SK-N-SH (cell line): ENCODE measurements at regions not wholly inside any gene's neighbourhood (a gene's known extent, or its start where the extent isn't known, plus 50 kb on each side); places are given as distances from the start of the nearest gene placed in this dataset.

Experiments used
- CTCF ChIA-PET: fragments of 300-600, 350-600 bp; formaldehyde crosslinking; extraction: SDS; loops from one replicate; lab custom pipeline; 2021; lab: Yijun Ruan, JAX
- POLR2A ChIA-PET: fragments of 350-600 bp; sonication (Branson Sonifier 250); formaldehyde crosslinking; extraction: SDS; loops from one replicate; lab custom pipeline; 2020; ENCODE audit warnings: antibody characterized with exemption, inconsistent platforms; lab: Yijun Ruan, JAX
- DNase-seq: peaks from one replicate; pipeline ENCODE4 v3.0.0; 2012
- H2AFZ ChIP-seq: fragments of 200-600 bp; sonication (generic); 2 replicates; pipeline ENCODE4 v1.8.1; 2016; ENCODE audit warnings: antibody characterized with exemption, mild to moderate bottlenecking, low read depth
- H3F3A ChIP-seq: fragments of 200-600 bp; sonication (generic); replicated peaks from 2 replicates; pipeline ENCODE3; 2016; ENCODE audit warnings: antibody characterized with exemption, mild to moderate bottlenecking; ENCODE audit not compliant: insufficient read depth
- H3K27ac ChIP-seq, 2 experiments: fragments of 200-500 bp in 1 of 2; fragments of 200-600 bp in 1 of 2; sonication (Bioruptor generic) in 1 of 2; sonication (generic), shearing (Covaris generic) in 1 of 2; 2 replicates each; pipeline versions ENCODE4 v1.5.1 to v1.6.1; 2014 to 2016; ENCODE audit warnings: low read depth in 2 of 2, inconsistent platforms in 1 of 2, low read length in 1 of 2, mild to moderate bottlenecking in 1 of 2, mixed read lengths in 1 of 2
- H3K27me3 ChIP-seq: fragments of 200-600 bp; sonication (generic), shearing (Covaris generic); 2 replicates; pipeline ENCODE4 v1.6.1; 2016; ENCODE audit warnings: mixed run types; ENCODE audit not compliant: insufficient read depth
- H3K36me3 ChIP-seq, 2 experiments: fragments of 200-500 bp in 1 of 2; fragments of 200-600 bp in 1 of 2; sonication (Bioruptor generic) in 1 of 2; sonication (generic) in 1 of 2; replicated peaks in 1 of 2; 2 replicates each; pipeline versions ENCODE3 to v1.5.1; 2014 to 2016; ENCODE audit warnings: low read length in 1 of 2, mild to moderate bottlenecking in 1 of 2; ENCODE audit not compliant: insufficient read depth in 2 of 2, control insufficient read depth in 1 of 2
- H3K4me1 ChIP-seq, 2 experiments: fragments of 200-500 bp in 1 of 2; fragments of 200-600 bp in 1 of 2; sonication (Bioruptor generic) in 1 of 2; sonication (generic), shearing (Covaris generic) in 1 of 2; 2 replicates each; pipeline versions ENCODE4 v1.5.1 to v1.6.1; 2014 to 2016; ENCODE audit warnings: low read depth in 1 of 2, low read length in 1 of 2, mixed run types in 1 of 2; ENCODE audit not compliant: insufficient read depth in 2 of 2, control insufficient read depth in 1 of 2
- H3K4me2 ChIP-seq: fragments of 200-600 bp; sonication (generic), shearing (Covaris generic); 2 replicates; pipeline ENCODE4 v1.6.1; 2017; ENCODE audit warnings: mixed run types
- H3K4me3 ChIP-seq, 2 experiments: fragments of 200-500 bp in 1 of 2; fragments of 200-600 bp in 1 of 2; sonication (Bioruptor generic) in 1 of 2; sonication (generic), shearing (Covaris generic) in 1 of 2; 2 replicates each; pipeline versions ENCODE4 v1.5.1 to v1.8.1; 2014 to 2016; ENCODE audit warnings: low read depth in 2 of 2, inconsistent platforms in 1 of 2, low read length in 1 of 2, mild to moderate bottlenecking in 1 of 2, mixed read lengths in 1 of 2, moderate library complexity in 1 of 2
- H3K79me2 ChIP-seq: fragments of 200-600 bp; sonication (generic); 2 replicates; pipeline ENCODE4 v1.8.1; 2017; ENCODE audit warnings: mild to moderate bottlenecking; ENCODE audit not compliant: insufficient read depth
- H3K9ac ChIP-seq: fragments of 200-600 bp; sonication (generic); 2 replicates; pipeline ENCODE4 v1.6.1; 2017; ENCODE audit warnings: mixed run types
- H3K9me2 ChIP-seq: fragments of 200-600 bp; sonication (generic); 2 replicates; pipeline ENCODE4 v1.6.1; 2017; ENCODE audit warnings: mixed run types
- H3K9me3 ChIP-seq: fragments of 200-600 bp; sonication (generic); 2 replicates; pipeline ENCODE4 v1.6.1; 2017; ENCODE audit warnings: mixed run types, mild to moderate bottlenecking, moderate library complexity
- H4K20me1 ChIP-seq: fragments of 200-600 bp; sonication (generic); 2 replicates; pipeline ENCODE4 v1.6.1; 2017; ENCODE audit warnings: mild to moderate bottlenecking, mixed run types; ENCODE audit not compliant: insufficient read depth
- ELF1 ChIP-seq: IDR thresholded peaks from 2 replicates; pipeline ENCODE4 v1.4.0; 2012
- EP300 ChIP-seq, 2 experiments: IDR thresholded peaks; 2 replicates each; pipeline versions ENCODE4 v1.4.0 to v1.6.1; 2012; ENCODE audit warnings: borderline replicate concordance in 1 of 2, low read depth in 1 of 2, low read length in 1 of 2
- EZH2phosphoT487 ChIP-seq: fragments of 200-600 bp; sonication (generic); IDR thresholded peaks from 2 replicates; pipeline ENCODE4 v1.6.1; 2017; ENCODE audit warnings: low read depth, mixed run types, mild to moderate bottlenecking, antibody characterized with exemption, moderate library complexity, borderline replicate concordance
- FOSL2 ChIP-seq: IDR thresholded peaks from 2 replicates; pipeline ENCODE4 v1.4.0; 2012; ENCODE audit warnings: low read depth, mild to moderate bottlenecking, moderate library complexity, borderline replicate concordance
- FOXJ3 ChIP-seq: sonication (generic); formaldehyde crosslinking; IDR thresholded peaks from 2 replicates; pipeline ENCODE4 v1.5.1; 2020; ENCODE audit warnings: mild to moderate bottlenecking, missing genetic modification reagents
- JUND ChIP-seq: IDR thresholded peaks from 2 replicates; pipeline ENCODE4 v1.4.0; 2012
- MEF2A ChIP-seq: IDR thresholded peaks from 2 replicates; pipeline ENCODE4 v1.4.0; 2012; ENCODE audit warnings: low read depth, borderline replicate concordance
- MXI1 ChIP-seq: IDR thresholded peaks from 2 replicates; pipeline ENCODE4 v1.6.1; 2012; ENCODE audit warnings: mild to moderate bottlenecking, low read depth, low read length, improper control_type of control experiment
- PBX3 ChIP-seq: IDR thresholded peaks from 2 replicates; pipeline ENCODE4; 2012
- POLR2AphosphoS5 ChIP-seq: IDR thresholded peaks from 2 replicates; pipeline ENCODE4 v1.6.1; 2012; ENCODE audit warnings: low read depth, low read length
- RAD21 ChIP-seq: IDR thresholded peaks from 2 replicates; pipeline ENCODE4 v1.6.1; 2012; ENCODE audit warnings: mild to moderate bottlenecking, low read length
- RCOR1 ChIP-seq: fragments of 150-350 bp; IDR thresholded peaks from 2 replicates; pipeline ENCODE4 v1.6.1; 2017; ENCODE audit warnings: antibody characterized with exemption, low read length
- RFX5 ChIP-seq: IDR thresholded peaks from 2 replicates; pipeline ENCODE4 v1.6.1; 2012; ENCODE audit warnings: mild to moderate bottlenecking, improper control_type of control experiment, low read length
- RXRA ChIP-seq: IDR thresholded peaks from 2 replicates; pipeline ENCODE4 v1.4.0; 2012; ENCODE audit warnings: low read depth, mild to moderate bottlenecking, borderline replicate concordance
- SIN3A ChIP-seq: IDR thresholded peaks from 2 replicates; pipeline ENCODE4 v1.6.1; 2012; ENCODE audit warnings: low read depth, mild to moderate bottlenecking, low read length, moderate library complexity, borderline replicate concordance
- SMC3 ChIP-seq: IDR thresholded peaks from 2 replicates; pipeline ENCODE4 v1.6.1; 2012; ENCODE audit warnings: low read depth, low read length, improper control_type of control experiment
- TAF1 ChIP-seq: IDR thresholded peaks from 2 replicates; pipeline ENCODE4 v1.6.1; 2012; ENCODE audit warnings: low read depth, mild to moderate bottlenecking, low read length, moderate library complexity, borderline replicate concordance
- TCF12 ChIP-seq: IDR thresholded peaks from 2 replicates; pipeline ENCODE4 v1.4.0; 2012
- TEAD4 ChIP-seq: IDR thresholded peaks from 2 replicates; pipeline ENCODE4 v1.4.0; 2012; ENCODE audit warnings: mild to moderate bottlenecking, borderline replicate concordance; ENCODE audit not compliant: insufficient read depth
- USF2 ChIP-seq: fragments of 150-350 bp; IDR thresholded peaks from 2 replicates; pipeline ENCODE4 v1.6.1; 2017; ENCODE audit warnings: antibody characterized with exemption, low read length, low read depth, borderline replicate concordance
- WGBS: methylation state at CpG from one replicate; pipeline ENCODE4 v1.1.6; 2017; ENCODE audit warnings: low lambda C conversion rate; 5-methylcytosine and 5-hydroxymethylcytosine counted together
- TF ChIP-seq, protein P1 (sequence below): fragments of 200-600 bp; sonication (generic); IDR thresholded peaks from 2 replicates; pipeline ENCODE4 v1.6.1; 2017; ENCODE audit warnings: antibody characterized with exemption, mild to moderate bottlenecking, moderate library complexity
- TF ChIP-seq, protein P2 (sequence below): IDR thresholded peaks from 2 replicates; pipeline ENCODE4 v1.4.0; 2012; ENCODE audit warnings: low read depth
- TF ChIP-seq, protein P3 (sequence below): IDR thresholded peaks from 2 replicates; pipeline ENCODE4 v1.4.0; 2012; ENCODE audit warnings: low read depth, borderline replicate concordance

DNA sequence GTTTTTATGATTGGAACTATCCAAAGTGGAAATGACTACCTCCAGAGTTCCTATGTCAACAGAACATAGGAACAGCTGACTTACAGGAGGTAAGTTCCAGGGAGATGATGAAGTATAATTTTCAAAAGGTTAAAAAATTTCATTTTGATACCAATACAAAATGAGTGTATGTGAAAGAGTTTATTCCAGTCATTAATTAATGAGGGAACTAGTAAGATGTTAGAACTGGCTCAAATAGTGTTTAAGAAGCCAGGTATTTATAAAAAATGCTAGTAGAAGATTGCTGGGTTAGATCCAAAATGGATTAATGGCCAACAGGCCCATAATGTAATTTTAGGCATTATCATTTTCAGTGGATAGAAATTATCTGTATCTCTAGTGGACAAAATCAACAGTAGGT lies 227.7 kb upstream of the ZBED5 start:
- CTCF ChIA-PET, result no interaction called here
- H3K4me3 ChIP-seq, result no peak overlapping the region
- POLR2A ChIA-PET, result no interaction called here

DNA sequence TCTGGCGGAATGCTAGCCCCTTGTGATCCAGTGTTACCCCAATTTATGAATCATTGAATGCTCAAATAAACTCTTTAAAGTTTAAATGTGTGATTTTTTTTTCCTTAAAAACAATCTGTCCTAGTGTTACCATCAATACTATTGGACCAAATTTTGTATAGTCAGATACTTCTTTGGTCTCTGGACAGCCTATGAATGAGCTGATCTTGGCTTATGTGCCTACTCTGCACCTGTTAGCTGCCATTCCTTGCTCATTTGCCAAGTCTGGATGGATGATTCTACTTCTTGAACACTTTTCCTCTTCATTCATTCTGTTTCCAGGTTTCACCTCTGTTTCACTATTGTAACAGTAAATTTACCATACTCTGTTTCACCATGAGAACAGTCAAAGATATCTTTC lies 226.5 kb upstream of the ZBED5 start:
- ChIA-PET POLR2A (no interaction called here), CTCF (interaction anchor here (0.8 to 1.4 kb wide), 2 partner anchors 8 to 703 kb away, joined by 3 read pairs; no protein-coding TSS in a partner anchor)
- no peak overlapping the region for H3K27ac ChIP-seq
- H3K4me2 ChIP-seq, result no peak overlapping the region
- H3K9ac ChIP-seq, result no peak overlapping the region
- no peaks in the 10 kb centered on the region; a peak in 1 of 4 replicates for H3K4me1 ChIP-seq
- H3K27me3 ChIP-seq, result no peaks in the 10 kb centered on the region; the same call in 1 of the 2 replicates
- no peaks in the 10 kb centered on the region for H3K9me2 ChIP-seq
- H3K9me3 ChIP-seq, result no peaks in the 10 kb centered on the region
- H4K20me1 ChIP-seq, result no peaks in the 10 kb centered on the region
- no peak for DNase-seq
- no peaks in the 10 kb centered on the region for H3K36me3 ChIP-seq
- WGBS, result 4% methylated on average over 1 of the region's 1 CpG
- no peaks in the 10 kb centered on the region for H3F3A ChIP-seq
- H3K79me2 ChIP-seq, result no peaks in the 10 kb centered on the region
- no peak overlapping the region for H2AFZ ChIP-seq
- no peak overlapping the region for H3K4me3 ChIP-seq
- no peak for TF ChIP-seq SIN3A
- no peak for TF ChIP-seq JUND
- TF ChIP-seq, protein P1, sequence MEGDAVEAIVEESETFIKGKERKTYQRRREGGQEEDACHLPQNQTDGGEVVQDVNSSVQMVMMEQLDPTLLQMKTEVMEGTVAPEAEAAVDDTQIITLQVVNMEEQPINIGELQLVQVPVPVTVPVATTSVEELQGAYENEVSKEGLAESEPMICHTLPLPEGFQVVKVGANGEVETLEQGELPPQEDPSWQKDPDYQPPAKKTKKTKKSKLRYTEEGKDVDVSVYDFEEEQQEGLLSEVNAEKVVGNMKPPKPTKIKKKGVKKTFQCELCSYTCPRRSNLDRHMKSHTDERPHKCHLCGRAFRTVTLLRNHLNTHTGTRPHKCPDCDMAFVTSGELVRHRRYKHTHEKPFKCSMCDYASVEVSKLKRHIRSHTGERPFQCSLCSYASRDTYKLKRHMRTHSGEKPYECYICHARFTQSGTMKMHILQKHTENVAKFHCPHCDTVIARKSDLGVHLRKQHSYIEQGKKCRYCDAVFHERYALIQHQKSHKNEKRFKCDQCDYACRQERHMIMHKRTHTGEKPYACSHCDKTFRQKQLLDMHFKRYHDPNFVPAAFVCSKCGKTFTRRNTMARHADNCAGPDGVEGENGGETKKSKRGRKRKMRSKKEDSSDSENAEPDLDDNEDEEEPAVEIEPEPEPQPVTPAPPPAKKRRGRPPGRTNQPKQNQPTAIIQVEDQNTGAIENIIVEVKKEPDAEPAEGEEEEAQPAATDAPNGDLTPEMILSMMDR, result no peak
- no peak for TF ChIP-seq RXRA
- TF ChIP-seq RCOR1, result no peak
- TF ChIP-seq FOXJ3 (CRISPR knock-in tag), result no peak
- TF ChIP-seq SMC3, result no peak
- TF ChIP-seq RFX5, result no peak
- no peak for TF ChIP-seq FOSL2
- TF ChIP-seq EZH2phosphoT487, result no peak
- no peak for TF ChIP-seq RAD21
- no peak for TF ChIP-seq ELF1
- TF ChIP-seq, protein P2, sequence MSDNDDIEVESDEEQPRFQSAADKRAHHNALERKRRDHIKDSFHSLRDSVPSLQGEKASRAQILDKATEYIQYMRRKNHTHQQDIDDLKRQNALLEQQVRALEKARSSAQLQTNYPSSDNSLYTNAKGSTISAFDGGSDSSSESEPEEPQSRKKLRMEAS, result no peak
- TF ChIP-seq USF2, result no peak

More for the DNA sequence above, 227.7 kb upstream of the ZBED5 start:
- Histone ChIP-seq H3K4me2 (no peak overlapping the region), H4K20me1 (no peaks in the 10 kb centered on the region), H3K27ac (no peak overlapping the region), H3F3A (no peaks in the 10 kb centered on the region), H3K27me3 (no peaks in the 10 kb centered on the region; the same call in 1 of the 2 replicates), H3K36me3 (no peaks in the 10 kb centered on the region), H2AFZ (no peak overlapping the region), H3K79me2 (no peaks in the 10 kb centered on the region), H3K9me2 (no peaks in the 10 kb centered on the region), H3K4me1 (no peaks in the 10 kb centered on the region; a peak in 1 of 4 replicates), H3K9ac (no peak overlapping the region), H3K9me3 (no peaks in the 10 kb centered on the region)
- DNase-seq, result no peak
- TF ChIP-seq EP300 (IDR thresholded peaks at IDR 0.05; ENCODE audit: borderline replicate concordance in 1 of 2, low read depth in 1 of 2, low read length in 1 of 2), result no peak
- TF ChIP-seq TAF1, result no peak
- no peak for TF ChIP-seq PBX3
- no peak for TF ChIP-seq MXI1
- TF ChIP-seq, protein P3, sequence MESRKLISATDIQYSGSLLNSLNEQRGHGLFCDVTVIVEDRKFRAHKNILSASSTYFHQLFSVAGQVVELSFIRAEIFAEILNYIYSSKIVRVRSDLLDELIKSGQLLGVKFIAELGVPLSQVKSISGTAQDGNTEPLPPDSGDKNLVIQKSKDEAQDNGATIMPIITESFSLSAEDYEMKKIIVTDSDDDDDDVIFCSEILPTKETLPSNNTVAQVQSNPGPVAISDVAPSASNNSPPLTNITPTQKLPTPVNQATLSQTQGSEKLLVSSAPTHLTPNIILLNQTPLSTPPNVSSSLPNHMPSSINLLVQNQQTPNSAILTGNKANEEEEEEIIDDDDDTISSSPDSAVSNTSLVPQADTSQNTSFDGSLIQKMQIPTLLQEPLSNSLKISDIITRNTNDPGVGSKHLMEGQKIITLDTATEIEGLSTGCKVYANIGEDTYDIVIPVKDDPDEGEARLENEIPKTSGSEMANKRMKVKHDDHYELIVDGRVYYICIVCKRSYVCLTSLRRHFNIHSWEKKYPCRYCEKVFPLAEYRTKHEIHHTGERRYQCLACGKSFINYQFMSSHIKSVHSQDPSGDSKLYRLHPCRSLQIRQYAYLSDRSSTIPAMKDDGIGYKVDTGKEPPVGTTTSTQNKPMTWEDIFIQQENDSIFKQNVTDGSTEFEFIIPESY, result no peak
- no peak for TF ChIP-seq FOSL2
- TF ChIP-seq RAD21, result no peak
- TF ChIP-seq, protein P2, result no peak
- TF ChIP-seq MEF2A, result no peak
- no peak for TF ChIP-seq SMC3
- TF ChIP-seq POLR2AphosphoS5, result no peak
- TF ChIP-seq TEAD4, result no peak
- no peak for TF ChIP-seq TCF12
